HG02610 (cell line): ENCODE measurements at regions not wholly inside any gene's neighbourhood (a gene's known extent, or its start where the extent isn't known, plus 50 kb on each side); places are given as distances from the start of the nearest gene placed in this dataset.
"Not testable (repeated sequence)": the region's sequence is repeated elsewhere in the genome, so short reads cannot be mapped to it uniquely, and the experiment has no call there.

ENCODE experiments used
- ATAC-seq: cut with Tn5 transposase; IDR thresholded peaks from one replicate; pipeline ENCODE4 v1.9.1; 2021; ENCODE audit warnings: mild to moderate bottlenecking, moderate library complexity; ENCODE audit not compliant: unreplicated experiment

GRCh38 chr13:99743094-99743493 is 228.5 kb downstream of the ZIC5 start:
- no peak for ATAC-seq

GRCh38 chr13:99741960-99742359 is 229.6 kb downstream of the ZIC5 start:
- ATAC-seq, result no peak

GRCh38 chr13:99740251-99740979 is 231.2 kb downstream of the ZIC5 start:
- ATAC-seq, result no peak

- no peak for ATAC-seq
Observed at GRCh38 chr13:99738626-99739025, 232.9 kb downstream of the ZIC5 start.

- no peak for ATAC-seq
Observed at GRCh38 chr13:99737481-99738245, 233.9 kb downstream of the ZIC5 start.

GRCh38 chr13:99736541-99736940 is 235.0 kb downstream of the ZIC5 start:
- ATAC-seq, result no peak

GRCh38 chr13:99734013-99734693 is 232.9 kb downstream of the TM9SF2 start:
- no peak for ATAC-seq

GRCh38 chr13:99733346-99733745 is 232.1 kb downstream of the TM9SF2 start:
- ATAC-seq, result no peak

GRCh38 chr13:99731747-99732146 is 230.5 kb downstream of the TM9SF2 start:
- ATAC-seq, result no peak

GRCh38 chr13:99730403-99730802 is 229.1 kb downstream of the TM9SF2 start:
- no peak for ATAC-seq

GRCh38 chr13:99729745-99730144 is 228.5 kb downstream of the TM9SF2 start:
- no peak for ATAC-seq

GRCh38 chr13:99727651-99728050 is 226.4 kb downstream of the TM9SF2 start:
- ATAC-seq, result not testable (repeated sequence)

GRCh38 chr13:99726282-99726894 is 225.1 kb downstream of the TM9SF2 start:
- no peak for ATAC-seq

- ATAC-seq, result no peak
Observed at GRCh38 chr13:99725644-99726043, 224.4 kb downstream of the TM9SF2 start.

- peak; percentile 55 for ATAC-seq
Observed at GRCh38 chr13:99724633-99725517, 223.6 kb downstream of the TM9SF2 start.

- no peak for ATAC-seq
Observed at GRCh38 chr13:99723878-99724277, 222.6 kb downstream of the TM9SF2 start.

- ATAC-seq, result no peak
Observed at GRCh38 chr13:99722931-99723330, 221.7 kb downstream of the TM9SF2 start.

GRCh38 chr13:99722338-99722818 is 221.1 kb downstream of the TM9SF2 start:
- no peak for ATAC-seq

GRCh38 chr13:99721606-99722337 is 220.5 kb downstream of the TM9SF2 start:
- ATAC-seq, result no peak
